ENCODE measurements at regions not wholly inside any gene's neighbourhood (a gene's known extent, or its start where the extent isn't known, plus 50 kb on each side); places are given as distances from the start of the nearest gene placed in this dataset.

DNA sequence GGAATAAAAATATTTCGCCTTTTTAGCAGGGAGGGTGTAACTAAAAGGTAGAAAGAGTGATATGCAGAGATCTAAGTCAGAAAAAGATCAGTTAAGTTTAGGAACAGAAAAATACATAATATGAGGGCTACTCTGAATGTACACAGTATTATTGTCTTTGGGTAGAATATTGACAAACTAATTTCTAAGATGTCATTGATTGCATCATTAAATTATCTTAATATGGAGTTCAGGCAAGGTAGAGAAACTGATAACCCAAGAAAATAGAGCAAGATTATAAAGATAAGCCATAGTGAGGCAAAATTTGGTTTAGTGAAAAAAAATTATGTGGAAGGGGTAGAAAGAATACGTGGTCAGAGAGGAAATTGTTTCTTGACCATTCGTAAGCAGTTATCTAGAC is 629.0 kb upstream of the NXPH2 start:
- Histone ChIP-seq H3K27me3 (ENCODE audit: insufficient read depth, poor library complexity, severe bottlenecking) (no peaks in the 10 kb centered on the region), H3K27ac (replicated peaks) (no peak overlapping the region), H3K4me3 (replicated peaks; ENCODE audit: insufficient read depth, low read length) (no peak overlapping the region)
- no peak for DNase-seq (ENCODE audit: low read depth in 1 of 2, low spot score in 1 of 2)
- TF ChIP-seq GABPA (IDR thresholded peaks at IDR 0.05; ENCODE audit: low read depth) (no peak), POLR2AphosphoS5 (IDR thresholded peaks at IDR 0.05; ENCODE audit: low read depth) (no peak), CTCF (IDR thresholded peaks at IDR 0.05; ENCODE audit: insufficient read depth, low read length) (no peak), SPI1 (IDR thresholded peaks at IDR 0.05; ENCODE audit: borderline replicate concordance, low read depth) (no peak)
- TF ChIP-seq, protein P1, sequence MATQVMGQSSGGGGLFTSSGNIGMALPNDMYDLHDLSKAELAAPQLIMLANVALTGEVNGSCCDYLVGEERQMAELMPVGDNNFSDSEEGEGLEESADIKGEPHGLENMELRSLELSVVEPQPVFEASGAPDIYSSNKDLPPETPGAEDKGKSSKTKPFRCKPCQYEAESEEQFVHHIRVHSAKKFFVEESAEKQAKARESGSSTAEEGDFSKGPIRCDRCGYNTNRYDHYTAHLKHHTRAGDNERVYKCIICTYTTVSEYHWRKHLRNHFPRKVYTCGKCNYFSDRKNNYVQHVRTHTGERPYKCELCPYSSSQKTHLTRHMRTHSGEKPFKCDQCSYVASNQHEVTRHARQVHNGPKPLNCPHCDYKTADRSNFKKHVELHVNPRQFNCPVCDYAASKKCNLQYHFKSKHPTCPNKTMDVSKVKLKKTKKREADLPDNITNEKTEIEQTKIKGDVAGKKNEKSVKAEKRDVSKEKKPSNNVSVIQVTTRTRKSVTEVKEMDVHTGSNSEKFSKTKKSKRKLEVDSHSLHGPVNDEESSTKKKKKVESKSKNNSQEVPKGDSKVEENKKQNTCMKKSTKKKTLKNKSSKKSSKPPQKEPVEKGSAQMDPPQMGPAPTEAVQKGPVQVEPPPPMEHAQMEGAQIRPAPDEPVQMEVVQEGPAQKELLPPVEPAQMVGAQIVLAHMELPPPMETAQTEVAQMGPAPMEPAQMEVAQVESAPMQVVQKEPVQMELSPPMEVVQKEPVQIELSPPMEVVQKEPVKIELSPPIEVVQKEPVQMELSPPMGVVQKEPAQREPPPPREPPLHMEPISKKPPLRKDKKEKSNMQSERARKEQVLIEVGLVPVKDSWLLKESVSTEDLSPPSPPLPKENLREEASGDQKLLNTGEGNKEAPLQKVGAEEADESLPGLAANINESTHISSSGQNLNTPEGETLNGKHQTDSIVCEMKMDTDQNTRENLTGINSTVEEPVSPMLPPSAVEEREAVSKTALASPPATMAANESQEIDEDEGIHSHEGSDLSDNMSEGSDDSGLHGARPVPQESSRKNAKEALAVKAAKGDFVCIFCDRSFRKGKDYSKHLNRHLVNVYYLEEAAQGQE (IDR thresholded peaks at IDR 0.05; ENCODE audit: insufficient replicate concordance, low read depth) = no peak

DNA sequence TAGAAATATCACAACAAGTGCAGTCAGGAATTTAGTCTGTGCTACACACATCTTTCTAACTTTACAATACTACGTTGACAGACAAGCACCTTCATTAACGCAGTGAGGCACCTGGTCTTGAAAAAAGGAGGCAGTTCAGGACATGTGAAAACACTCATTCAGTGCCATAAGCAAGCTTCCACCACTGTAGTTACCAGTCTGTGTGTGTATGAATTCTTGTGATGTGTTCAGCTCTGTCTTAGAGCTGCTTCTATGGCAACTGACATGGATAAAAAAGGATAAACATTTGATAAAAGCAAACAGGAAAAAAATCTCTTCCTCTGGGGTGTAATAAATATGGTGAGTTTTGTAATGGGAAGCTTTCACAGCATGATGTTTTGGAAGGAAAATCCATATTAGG is 623.8 kb upstream of the NXPH2 start:
- Histone ChIP-seq H3K27ac (replicated peaks) (no peak overlapping the region), H3K4me3 (replicated peaks; ENCODE audit: insufficient read depth, low read length) (no peak overlapping the region), H3K27me3 (ENCODE audit: insufficient read depth, poor library complexity, severe bottlenecking) (no peaks in the 10 kb centered on the region)
- TF ChIP-seq, protein P1 (IDR thresholded peaks at IDR 0.05; ENCODE audit: insufficient replicate concordance, low read depth) = no peak
- no peak for TF ChIP-seq GABPA (IDR thresholded peaks at IDR 0.05; ENCODE audit: low read depth)
- no peak for DNase-seq (ENCODE audit: low read depth in 1 of 2, low spot score in 1 of 2)

DNA sequence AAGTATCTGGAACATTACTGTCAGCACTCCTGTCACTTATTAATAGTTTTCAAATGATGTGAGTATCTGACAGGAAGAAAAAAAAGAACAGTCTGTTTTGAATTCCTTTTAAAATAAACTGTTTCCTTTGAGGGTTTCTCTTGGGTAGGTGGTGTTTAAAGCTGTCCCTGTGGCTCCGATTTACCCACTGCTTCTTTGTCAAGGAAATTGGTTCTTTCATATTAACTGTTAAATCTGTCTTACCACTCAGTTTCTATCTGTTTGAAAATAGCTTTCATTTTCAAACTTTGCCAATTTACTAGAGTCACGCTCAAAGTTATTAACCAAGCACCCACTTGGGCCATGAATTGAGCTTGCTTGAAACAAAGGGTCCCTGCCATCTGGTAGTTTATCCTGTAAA is 614.6 kb upstream of the NXPH2 start:
- Histone ChIP-seq H3K27me3 (ENCODE audit: insufficient read depth, poor library complexity, severe bottlenecking) (no peaks in the 10 kb centered on the region), H3K4me3 (replicated peaks; ENCODE audit: insufficient read depth, low read length) (no peak overlapping the region), H3K27ac (replicated peaks) (no peak overlapping the region)
- TF ChIP-seq SPI1 (IDR thresholded peaks at IDR 0.05; ENCODE audit: borderline replicate concordance, low read depth) = no peak
- TF ChIP-seq GABPA (IDR thresholded peaks at IDR 0.05; ENCODE audit: low read depth) = no peak
- no peak for TF ChIP-seq POLR2AphosphoS5 (IDR thresholded peaks at IDR 0.05; ENCODE audit: low read depth)
- TF ChIP-seq CTCF (IDR thresholded peaks at IDR 0.05; ENCODE audit: insufficient read depth, low read length) = no peak
- TF ChIP-seq, protein P1 (IDR thresholded peaks at IDR 0.05; ENCODE audit: insufficient replicate concordance, low read depth) = no peak
- no peak for DNase-seq (ENCODE audit: low read depth in 1 of 2, low spot score in 1 of 2)

DNA sequence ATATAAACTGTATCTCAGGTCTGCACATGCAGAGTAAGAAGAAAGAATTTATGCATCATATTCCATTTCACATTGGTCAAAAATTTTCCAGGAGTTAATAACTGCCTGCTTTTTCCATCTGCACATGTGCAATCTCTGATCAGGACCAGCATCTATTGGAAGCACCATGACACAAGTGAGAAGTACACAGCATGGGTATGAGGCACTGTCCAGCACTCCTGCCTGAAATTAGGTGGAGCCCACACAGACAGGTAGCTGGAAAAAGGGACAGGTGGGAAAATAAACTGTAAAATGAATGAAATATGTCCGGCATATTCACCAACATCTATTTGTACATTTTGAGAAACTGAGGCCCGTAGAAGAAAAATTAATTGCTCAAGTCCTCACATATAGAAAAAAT is 609.2 kb upstream of the NXPH2 start:
- no peak overlapping the region for H3K4me3 ChIP-seq (replicated peaks; ENCODE audit: insufficient read depth, low read length)
- no peak for DNase-seq (ENCODE audit: low read depth in 1 of 2, low spot score in 1 of 2)
- TF ChIP-seq GABPA (IDR thresholded peaks at IDR 0.05; ENCODE audit: low read depth) (no peak), SPI1 (IDR thresholded peaks at IDR 0.05; ENCODE audit: borderline replicate concordance, low read depth) (no peak)
- TF ChIP-seq, protein P1 (IDR thresholded peaks at IDR 0.05; ENCODE audit: insufficient replicate concordance, low read depth) = peak; percentile 50

More for the DNA sequence above, 609.2 kb upstream of the NXPH2 start:
- Histone ChIP-seq H3K27me3 (ENCODE audit: insufficient read depth, poor library complexity, severe bottlenecking) (no peaks in the 10 kb centered on the region), H3K27ac (replicated peaks) (no peak overlapping the region)
